ENCODE measurements at regions not wholly inside any gene's neighbourhood (a gene's known extent, or its start where the extent isn't known, plus 50 kb on each side); places are given as distances from the start of the nearest gene placed in this dataset.

GRCh38 chr9:80602291-80602690 lies 1030.5 kb downstream of the TLE4 start:
- Mint-ChIP-seq H3K36me3 (ENCODE audit: low read depth) (no peaks in the 10 kb centered on the region), H3K4me1 (ENCODE audit: low read depth) (peaks cover 6% of the 10 kb centered on the region), H3K27ac (ENCODE audit: unreplicated experiment) (no peak overlapping the region), H3K9me3 (ENCODE audit: low read depth) (no peaks in the 10 kb centered on the region), H3K4me3 (ENCODE audit: unreplicated experiment) (no peak overlapping the region), H3K27me3 (ENCODE audit: low read depth) (no peaks in the 10 kb centered on the region)
- TF ChIP-seq, protein P1, sequence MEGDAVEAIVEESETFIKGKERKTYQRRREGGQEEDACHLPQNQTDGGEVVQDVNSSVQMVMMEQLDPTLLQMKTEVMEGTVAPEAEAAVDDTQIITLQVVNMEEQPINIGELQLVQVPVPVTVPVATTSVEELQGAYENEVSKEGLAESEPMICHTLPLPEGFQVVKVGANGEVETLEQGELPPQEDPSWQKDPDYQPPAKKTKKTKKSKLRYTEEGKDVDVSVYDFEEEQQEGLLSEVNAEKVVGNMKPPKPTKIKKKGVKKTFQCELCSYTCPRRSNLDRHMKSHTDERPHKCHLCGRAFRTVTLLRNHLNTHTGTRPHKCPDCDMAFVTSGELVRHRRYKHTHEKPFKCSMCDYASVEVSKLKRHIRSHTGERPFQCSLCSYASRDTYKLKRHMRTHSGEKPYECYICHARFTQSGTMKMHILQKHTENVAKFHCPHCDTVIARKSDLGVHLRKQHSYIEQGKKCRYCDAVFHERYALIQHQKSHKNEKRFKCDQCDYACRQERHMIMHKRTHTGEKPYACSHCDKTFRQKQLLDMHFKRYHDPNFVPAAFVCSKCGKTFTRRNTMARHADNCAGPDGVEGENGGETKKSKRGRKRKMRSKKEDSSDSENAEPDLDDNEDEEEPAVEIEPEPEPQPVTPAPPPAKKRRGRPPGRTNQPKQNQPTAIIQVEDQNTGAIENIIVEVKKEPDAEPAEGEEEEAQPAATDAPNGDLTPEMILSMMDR (IDR thresholded peaks at IDR 0.05), result no peak
- no peak for DNase-seq (ENCODE audit: low spot score)

GRCh38 chr9:80596579-80596978 lies 1024.8 kb downstream of the TLE4 start:
- Mint-ChIP-seq H3K4me3 (ENCODE audit: unreplicated experiment) (no peak overlapping the region), H3K36me3 (ENCODE audit: low read depth) (no peaks in the 10 kb centered on the region), H3K9me3 (ENCODE audit: low read depth) (peaks cover 7% of the 10 kb centered on the region), H3K27ac (ENCODE audit: unreplicated experiment) (no peak overlapping the region), H3K4me1 (ENCODE audit: low read depth) (no peaks in the 10 kb centered on the region), H3K27me3 (ENCODE audit: low read depth) (no peaks in the 10 kb centered on the region)
- DNase-seq (ENCODE audit: low spot score), result no peak
- TF ChIP-seq, protein P1 (IDR thresholded peaks at IDR 0.05), result no peak

GRCh38 chr9:80595192-80595591 lies 1023.4 kb downstream of the TLE4 start:
- no peak overlapping the region for H3K4me3 Mint-ChIP-seq (ENCODE audit: unreplicated experiment)
- TF ChIP-seq, protein P1 (IDR thresholded peaks at IDR 0.05), result peak; percentile 32

GRCh38 chr9:80592413-80592812 lies 1020.6 kb downstream of the TLE4 start:
- H3K9me3 Mint-ChIP-seq (ENCODE audit: low read depth), result peaks cover 7% of the 10 kb centered on the region
- TF ChIP-seq, protein P1 (IDR thresholded peaks at IDR 0.05), result no peak
- no peaks in the 10 kb centered on the region for H3K4me1 Mint-ChIP-seq (ENCODE audit: low read depth)
- no peak overlapping the region for H3K4me3 Mint-ChIP-seq (ENCODE audit: unreplicated experiment)
- no peak for DNase-seq (ENCODE audit: low spot score)
- no peaks in the 10 kb centered on the region for H3K27me3 Mint-ChIP-seq (ENCODE audit: low read depth)
- no peaks in the 10 kb centered on the region for H3K36me3 Mint-ChIP-seq (ENCODE audit: low read depth)
- no peak overlapping the region for H3K27ac Mint-ChIP-seq (ENCODE audit: unreplicated experiment)

More at GRCh38 chr9:80595192-80595591, 1023.4 kb downstream of the TLE4 start:
- Mint-ChIP-seq H3K36me3 (ENCODE audit: low read depth) (no peaks in the 10 kb centered on the region), H3K27me3 (ENCODE audit: low read depth) (no peaks in the 10 kb centered on the region), H3K4me1 (ENCODE audit: low read depth) (no peaks in the 10 kb centered on the region), H3K27ac (ENCODE audit: unreplicated experiment) (no peak overlapping the region), H3K9me3 (ENCODE audit: low read depth) (peaks cover 7% of the 10 kb centered on the region)
- no peak for DNase-seq (ENCODE audit: low spot score)

- Mint-ChIP-seq H3K27me3 (ENCODE audit: low read depth) (no peaks in the 10 kb centered on the region), H3K27ac (ENCODE audit: unreplicated experiment) (no peak overlapping the region), H3K4me1 (ENCODE audit: low read depth) (no peaks in the 10 kb centered on the region), H3K9me3 (ENCODE audit: low read depth) (no peaks in the 10 kb centered on the region), H3K4me3 (ENCODE audit: unreplicated experiment) (no peak overlapping the region), H3K36me3 (ENCODE audit: low read depth) (no peaks in the 10 kb centered on the region)
- no peak for DNase-seq (ENCODE audit: low spot score)
- TF ChIP-seq, protein P1 (IDR thresholded peaks at IDR 0.05), result no peak
Observed at GRCh38 chr9:80586786-80587330, 1015.1 kb downstream of the TLE4 start.

Measured in chondrocyte (in vitro differentiated cells).